GM18868 (cell line): ENCODE measurements at regions not wholly inside any gene's neighbourhood (a gene's known extent, or its start where the extent isn't known, plus 50 kb on each side); places are given as distances from the start of the nearest gene placed in this dataset.
"Not testable (repeated sequence)": the region's sequence is repeated elsewhere in the genome, so short reads cannot be mapped to it uniquely, and the experiment has no call there.

Source experiments
- ATAC-seq: cut with Tn5 transposase; IDR thresholded peaks from one replicate; pipeline ENCODE4 v1.9.1; 2021; ENCODE audit warnings: mild to moderate bottlenecking, moderate library complexity; ENCODE audit not compliant: unreplicated experiment

- ATAC-seq, result no peak
Measured at GRCh38 chr3:26472345-26472744, 150.2 kb upstream of the LRRC3B start.

GRCh38 chr3:26474706-26475105 lies 147.9 kb upstream of the LRRC3B start:
- ATAC-seq, result no peak

- no peak for ATAC-seq
Measured at GRCh38 chr3:26480377-26480776, 142.2 kb upstream of the LRRC3B start.

- no peak for ATAC-seq
Measured at GRCh38 chr3:26484140-26484539, 138.4 kb upstream of the LRRC3B start.

- no peak for ATAC-seq
Measured at GRCh38 chr3:26498271-26498670, 124.3 kb upstream of the LRRC3B start.

- ATAC-seq, result no peak
Measured at GRCh38 chr3:26505399-26505798, 117.2 kb upstream of the LRRC3B start.

- not testable (repeated sequence) for ATAC-seq
Measured at GRCh38 chr3:26514445-26515029, 108.0 kb upstream of the LRRC3B start.

- ATAC-seq, result no peak
Measured at GRCh38 chr3:26515351-26515750, 107.2 kb upstream of the LRRC3B start.

- ATAC-seq, result no peak
Measured at GRCh38 chr3:26521261-26521660, 101.3 kb upstream of the LRRC3B start.

- ATAC-seq, result no peak
Measured at GRCh38 chr3:26522919-26523318, 99.7 kb upstream of the LRRC3B start.

- no peak for ATAC-seq
Measured at GRCh38 chr3:26525013-26525412, 97.6 kb upstream of the LRRC3B start.

- ATAC-seq, result no peak
Measured at GRCh38 chr3:26535151-26535550, 87.4 kb upstream of the LRRC3B start.

- no peak for ATAC-seq
Measured at GRCh38 chr3:26536955-26537354, 85.6 kb upstream of the LRRC3B start.

GRCh38 chr3:26550413-26550812 lies 72.2 kb upstream of the LRRC3B start:
- no peak for ATAC-seq

GRCh38 chr3:26556637-26557036 lies 65.9 kb upstream of the LRRC3B start:
- no peak for ATAC-seq

- ATAC-seq, result no peak
Measured at GRCh38 chr3:26558257-26558656, 64.3 kb upstream of the LRRC3B start.

GRCh38 chr3:26559227-26559626 lies 63.3 kb upstream of the LRRC3B start:
- ATAC-seq, result no peak

- ATAC-seq, result no peak
Measured at GRCh38 chr3:26560081-26560480, 62.5 kb upstream of the LRRC3B start.

- no peak for ATAC-seq
Measured at GRCh38 chr3:26562021-26562768, 60.4 kb upstream of the LRRC3B start.
